HepG2 (cell line): ENCODE measurements at regions not wholly inside any gene's neighbourhood (a gene's known extent, or its start where the extent isn't known, plus 50 kb on each side); places are given as distances from the start of the nearest gene placed in this dataset.

Source experiments
- ATAC-seq: fragments of 200-7000 bp; cut with Tn5 transposase; 3 replicates; pipeline ENCODE4 v1.9.1; 2020; ENCODE audit warnings: mild to moderate bottlenecking, moderate library complexity
- BruUV-seq: library from RNA; stranded (reverse); fragments of 400-500 nt; replicated peaks from 2 replicates; lab custom pipeline; 2021; lab: Mats Ljungman, UMichigan
- CTCF ChIA-PET: fragments of 300-600 bp; formaldehyde crosslinking; extraction: SDS; loops from one replicate; lab custom pipeline; 2021; ENCODE audit warnings: low total read pairs, inconsistent platforms, low intra/inter-chr PET ratio; lab: Yijun Ruan, JAX
- POLR2A ChIA-PET: fragments of 350-600 bp; sonication (Branson Sonifier 250); formaldehyde crosslinking; loops from one replicate; lab custom pipeline; 2020; ENCODE audit warnings: antibody characterized with exemption, inconsistent platforms; lab: Yijun Ruan, JAX
- DNase-seq: peaks from one replicate; pipeline ENCODE4 v3.0.0-alpha.2; 2015; ENCODE audit warnings: low spot score
- FAIRE-seq: peaks from 3 replicates; lab custom pipeline; 2011; peaks lifted over from hg19 to GRCh38; lab: Jason Lieb, UNC
- H2AFZ ChIP-seq: one replicate; pipeline ENCODE4 v1.6.1; 2011; ENCODE audit warnings: low read length, inconsistent platforms
- H3K27ac ChIP-seq: fragments of 300-600 bp; 3 replicates; pipeline ENCODE4 v1.8.0; 2011; ENCODE audit warnings: mixed run types, mild to moderate bottlenecking, mixed read lengths, low read length, inconsistent platforms; ENCODE audit not compliant: insufficient read depth; ENCODE audit errors: extremely low read length
- H3K27me3 ChIP-seq, 2 experiments: fragments of 200-600 bp in 1 of 2; 2 replicates in 1 of 2; 3 replicates in 1 of 2; pipeline versions ENCODE4 v1.6.0 to v1.8.0; 2011; ENCODE audit warnings: low read length in 2 of 2, mild to moderate bottlenecking in 2 of 2, moderate library complexity in 2 of 2, inconsistent platforms in 1 of 2; ENCODE audit not compliant: insufficient read depth in 2 of 2, control insufficient read depth in 1 of 2
- H3K36me3 ChIP-seq, 2 experiments: fragments of 200-600 bp in 1 of 2; replicated peaks in 1 of 2; 2 replicates in 1 of 2; 3 replicates in 1 of 2; pipeline versions ENCODE4 v1.5.1 to v1.8.0; 2011; ENCODE audit warnings: low read length in 2 of 2, inconsistent platforms in 1 of 2; ENCODE audit not compliant: insufficient read depth in 2 of 2, control insufficient read depth in 1 of 2
- H3K4me1 ChIP-seq: 2 replicates; pipeline ENCODE4 v1.5.1; 2012; ENCODE audit warnings: low read length, inconsistent platforms; ENCODE audit not compliant: insufficient read depth
- H3K4me2 ChIP-seq: 2 replicates; pipeline ENCODE4 v1.6.0; 2011; ENCODE audit warnings: low read depth, low read length, inconsistent platforms
- H3K4me3 ChIP-seq, 3 experiments: fragments of 200-600 bp in 1 of 3; sonication (generic), shearing (Covaris generic) in 1 of 3; replicated peaks in 1 of 3; 2 replicates each; pipeline ENCODE4 v1.5.1; 2011 to 2016; ENCODE audit warnings: low read length in 3 of 3, inconsistent platforms in 2 of 3, low read depth in 2 of 3, mild to moderate bottlenecking in 2 of 3, control low read depth in 1 of 3, mixed read lengths in 1 of 3; ENCODE audit not compliant: insufficient read depth in 1 of 3
- H3K79me2 ChIP-seq: one replicate; pipeline ENCODE4 v1.6.1; 2011; ENCODE audit warnings: low read length, inconsistent platforms; ENCODE audit not compliant: insufficient read depth
- H3K9ac ChIP-seq: 2 replicates; pipeline ENCODE4 v1.6.0; 2011; ENCODE audit warnings: mild to moderate bottlenecking, low read depth, low read length, inconsistent platforms; ENCODE audit not compliant: insufficient read depth
- H3K9me3 ChIP-seq: 2 replicates; pipeline ENCODE4 v1.5.1; 2012; ENCODE audit warnings: mild to moderate bottlenecking, low read length
- H4K20me1 ChIP-seq: 2 replicates; pipeline ENCODE4 v1.6.0; 2011; ENCODE audit warnings: inconsistent platforms, mild to moderate bottlenecking, low read length, moderate library complexity; ENCODE audit not compliant: insufficient read depth
- CREB1 ChIP-seq, 2 experiments: fragments of 450-650 bp in 1 of 2; IDR thresholded peaks; 2 replicates each; pipeline ENCODE4 v1.6.1; 2016 to 2017; ENCODE audit warnings: control low read depth in 1 of 2, mild to moderate bottlenecking in 1 of 2, missing compliant biosample characterization in 1 of 2, missing genetic modification characterization in 1 of 2
- MNT ChIP-seq: fragments of 450-650 bp; IDR thresholded peaks from 2 replicates; pipeline ENCODE4 v1.6.1; 2016
- ZNF296 ChIP-seq: sonication (generic); formaldehyde crosslinking; conservative IDR thresholded peaks from 2 replicates; pipeline ENCODE4 v1.5.0; 2020; ENCODE audit warnings: mild to moderate bottlenecking, missing genetic modification reagents
- ZNF768 ChIP-seq: sonication (generic); formaldehyde crosslinking; IDR thresholded peaks from 2 replicates; pipeline ENCODE4 v1.4.0; 2020; ENCODE audit warnings: missing genetic modification reagents
- WGBS: methylation state at CpG from one replicate; pipeline ENCODE4 v1.1.6; 2017; ENCODE audit warnings: low lambda C conversion rate; 5-methylcytosine and 5-hydroxymethylcytosine counted together
- in situ Hi-C: cut with HindIII; loops from 2 replicates; pipeline ENCODE4 v1.10.0; 2017; ENCODE audit warnings: low pct_unique_long_range_greater_than_20kb; ENCODE audit not compliant: extremely low pct_ligation_motif_present
- intact Hi-C: fragments of 100-400 bp; cut with micrococcal nuclease; formaldehyde crosslinking; loops from one replicate; pipeline ENCODE4 v1.10.0; 2022; ENCODE audit not compliant: unreplicated experiment

GRCh38 chr2:242030226-242030575, 160.7 kb downstream of the RTP5 start:
- 50% methylated on average over 9 of the region's 9 CpGs for WGBS
- DNase-seq = no peak

GRCh38 chr2:242030858-242031257, 161.3 kb downstream of the RTP5 start:
- H3K9ac ChIP-seq = no peak overlapping the region
- H3K27me3 ChIP-seq = peaks cover 16 to 69% of the 10 kb centered on the region in 2 experiments
- H3K4me2 ChIP-seq = no peak overlapping the region
- no peaks in the 10 kb centered on the region for H3K9me3 ChIP-seq
- intact Hi-C loops (no loop called here), in situ Hi-C loops (no loop called here)
- H3K36me3 ChIP-seq = no peaks in the 10 kb centered on the region
- no peak for TF ChIP-seq ZNF296 (CRISPR knock-in tag)
- TF ChIP-seq MNT = 0 out of 2 replicates have a peak, but pooled peaks have one; percentile 23
- no peak overlapping the region for H3K4me3 ChIP-seq
- DNase-seq (no peak), ATAC-seq (no peak), FAIRE-seq (no peak)
- peaks cover 38% of the 10 kb centered on the region for H3K4me1 ChIP-seq
- CTCF ChIA-PET = no interaction called here
- 43% methylated on average over 12 of the region's 12 CpGs for WGBS
- BruUV-seq = no TSS peak
- no peak overlapping the region for H2AFZ ChIP-seq
- POLR2A ChIA-PET = no interaction called here
- H3K27ac ChIP-seq = no peak overlapping the region
- H4K20me1 ChIP-seq = no peaks in the 10 kb centered on the region
- no peaks in the 10 kb centered on the region for H3K79me2 ChIP-seq

More at GRCh38 chr2:242030226-242030575, 160.7 kb downstream of the RTP5 start:
- H3K27me3 ChIP-seq = peaks cover 12 to 64% of the 10 kb centered on the region in 2 experiments
- no peaks in the 10 kb centered on the region for H4K20me1 ChIP-seq
- ATAC-seq (no peak), FAIRE-seq (no peak)
- H3K36me3 ChIP-seq = no peaks in the 10 kb centered on the region
- BruUV-seq = no TSS peak
- ChIA-PET CTCF (no interaction called here), POLR2A (no interaction called here)
- no peak overlapping the region for H3K27ac ChIP-seq
- H3K4me2 ChIP-seq = no peak overlapping the region
- no peak overlapping the region for H3K9ac ChIP-seq
- in situ Hi-C loops (no loop called here), intact Hi-C loops (no loop called here)
- peaks cover 34% of the 10 kb centered on the region for H3K4me1 ChIP-seq
- H3K9me3 ChIP-seq = no peaks in the 10 kb centered on the region
- TF ChIP-seq ZNF768 (CRISPR knock-in tag) (no peak), CREB1 (IDR thresholded peaks at IDR 0.05) (0 out of 2 replicates have a peak, but pooled peaks have one; percentile 4), CREB1 (CRISPR knock-in tag; IDR thresholded peaks at IDR 0.05) (no peak)
- H3K4me3 ChIP-seq = no peak overlapping the region
- H3K79me2 ChIP-seq = no peaks in the 10 kb centered on the region
- no peak overlapping the region for H2AFZ ChIP-seq
